K562 (cell line): ENCODE measurements at regions not wholly inside any gene's neighbourhood (a gene's known extent, or its start where the extent isn't known, plus 50 kb on each side); places are given as distances from the start of the nearest gene placed in this dataset.

Experiments
- ADNP ChIP-seq: fragments of 200-800 bp; sonication (Bioruptor generic); IDR thresholded peaks from 2 replicates; pipeline ENCODE4 v1.6.1; 2016; ENCODE audit warnings: missing genetic modification characterization, missing compliant biosample characterization
- ARID1B ChIP-seq: fragments of 450-650 bp; IDR thresholded peaks from 2 replicates; pipeline ENCODE4 v1.6.1; 2016; ENCODE audit warnings: antibody characterized with exemption, mild to moderate bottlenecking, inconsistent platforms
- BRD4 ChIP-seq: fragments of 200-600 bp; sonication (generic); IDR thresholded peaks from 2 replicates; pipeline ENCODE4 v1.6.1; 2017; ENCODE audit warnings: inconsistent platforms
- CSDE1 ChIP-seq, 2 experiments: fragments of 450-650 bp; IDR thresholded peaks; 2 replicates each; pipeline ENCODE4 v1.6.1; 2016; ENCODE audit warnings: mild to moderate bottlenecking in 1 of 2
- FOXA1 ChIP-seq: fragments of 450-650 bp; IDR thresholded peaks from 2 replicates; pipeline ENCODE4 v1.6.1; 2016; ENCODE audit warnings: mild to moderate bottlenecking, borderline replicate concordance
- GABPB2 ChIP-seq: fragments of 250-450 bp; sonication (Bioruptor Pico); conservative IDR thresholded peaks from 2 replicates; pipeline ENCODE4 v1.5.1; 2021; ENCODE audit warnings: mild to moderate bottlenecking
- HEY1 ChIP-seq: fragments of 250-450 bp; sonication (Bioruptor Pico); IDR thresholded peaks from 2 replicates; pipeline ENCODE4 v1.5.0; 2020; ENCODE audit warnings: mild to moderate bottlenecking, moderate library complexity, borderline replicate concordance
- MAFK ChIP-seq: IDR thresholded peaks from 2 replicates; pipeline ENCODE4 v1.6.1; 2011; ENCODE audit warnings: low read length, improper control_type of control experiment
- MXI1 ChIP-seq: IDR thresholded peaks from 2 replicates; pipeline ENCODE4 v1.6.1; 2011; ENCODE audit warnings: low read depth, mild to moderate bottlenecking, improper control_type of control experiment, low read length
- RBM22 ChIP-seq: fragments of 200-400 bp; formaldehyde crosslinking; IDR thresholded peaks from 2 replicates; pipeline ENCODE4 v1.6.1; 2018; ENCODE audit warnings: low read length, low read depth; ENCODE audit not compliant: poor library complexity, severe bottlenecking
- SRF ChIP-seq, 2 experiments: fragments of 250-450, 450-650 bp in 1 of 2; sonication (Bioruptor Pico) in 1 of 2; sonication (generic) in 1 of 2; formaldehyde crosslinking; IDR thresholded peaks; 2 replicates each; pipeline versions ENCODE4 v1.5.0 to v1.5.1; 2020 to 2022; ENCODE audit warnings: mild to moderate bottlenecking in 1 of 2, missing genetic modification reagents in 1 of 2
- TEAD4 ChIP-seq, 2 experiments: sonication (generic) in 1 of 2; formaldehyde crosslinking in 1 of 2; IDR thresholded peaks; 2 replicates each; pipeline versions ENCODE4 v1.6.1 to v1.8.0; 2012 to 2022; ENCODE audit warnings: borderline replicate concordance in 1 of 2, inconsistent platforms in 1 of 2, low read length in 1 of 2, mild to moderate bottlenecking in 1 of 2, missing genetic modification reagents in 1 of 2
- THRAP3 ChIP-seq: fragments of 450-650 bp; IDR thresholded peaks from 2 replicates; pipeline ENCODE4 v1.6.1; 2016; ENCODE audit warnings: mild to moderate bottlenecking, inconsistent platforms, borderline replicate concordance
- ZNF316 ChIP-seq: fragments of 450-650 bp; IDR thresholded peaks from 2 replicates; pipeline ENCODE4 v1.6.1; 2016
- TF ChIP-seq, protein P1 (sequence below): fragments of 250-450 bp; sonication (Bioruptor Pico); IDR thresholded peaks from 2 replicates; pipeline ENCODE4 v1.8.0; 2022; ENCODE audit warnings: inconsistent platforms, mild to moderate bottlenecking, moderate library complexity, borderline replicate concordance
- TF ChIP-seq, protein P2 (sequence below): fragments of 250-450 bp; sonication (Bioruptor Pico); IDR thresholded peaks from 2 replicates; pipeline ENCODE4 v1.5.0; 2021

DNA sequence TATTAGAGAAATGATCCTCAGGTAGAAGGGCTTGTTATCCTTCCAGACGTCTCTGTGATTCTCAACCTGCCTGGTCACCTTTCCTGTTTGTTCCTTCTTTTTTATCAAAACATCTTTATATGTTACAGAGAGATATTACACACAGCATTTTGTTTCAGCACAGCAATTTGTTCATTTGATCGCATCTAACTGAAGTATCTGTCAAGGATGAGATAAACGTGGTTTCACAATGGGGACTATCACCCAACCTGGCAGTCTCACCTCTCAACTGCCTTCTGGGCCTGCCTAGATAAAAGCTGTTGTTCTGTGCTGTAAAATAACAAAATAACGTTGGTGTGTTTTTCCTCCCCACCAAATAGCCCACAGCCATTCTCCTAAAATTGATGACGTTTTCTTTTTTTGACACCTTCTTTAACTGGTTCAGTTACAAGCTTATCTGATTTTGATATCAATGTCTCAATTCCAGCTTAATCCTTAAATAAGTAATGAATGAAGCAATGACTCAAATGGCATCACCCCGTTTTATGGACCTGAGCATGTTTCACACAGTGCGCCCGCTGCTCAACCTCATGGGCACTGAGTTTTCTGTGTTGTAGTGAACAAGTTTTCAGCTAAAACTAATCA is 367.9 kb upstream of the RUNX1 start (continued):
- TF ChIP-seq, protein P1, sequence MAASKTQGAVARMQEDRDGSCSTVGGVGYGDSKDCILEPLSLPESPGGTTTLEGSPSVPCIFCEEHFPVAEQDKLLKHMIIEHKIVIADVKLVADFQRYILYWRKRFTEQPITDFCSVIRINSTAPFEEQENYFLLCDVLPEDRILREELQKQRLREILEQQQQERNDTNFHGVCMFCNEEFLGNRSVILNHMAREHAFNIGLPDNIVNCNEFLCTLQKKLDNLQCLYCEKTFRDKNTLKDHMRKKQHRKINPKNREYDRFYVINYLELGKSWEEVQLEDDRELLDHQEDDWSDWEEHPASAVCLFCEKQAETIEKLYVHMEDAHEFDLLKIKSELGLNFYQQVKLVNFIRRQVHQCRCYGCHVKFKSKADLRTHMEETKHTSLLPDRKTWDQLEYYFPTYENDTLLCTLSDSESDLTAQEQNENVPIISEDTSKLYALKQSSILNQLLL (CRISPR knock-in tag), result no peak
- peak; percentile 44; the same call in 1 of the 2 replicates for TF ChIP-seq ARID1B
- no peak for TF ChIP-seq GABPB2 (CRISPR knock-in tag)
- peak; percentile 56; the same call in 1 of the 2 replicates for TF ChIP-seq TEAD4 (IDR thresholded peaks at IDR 0.05; ENCODE audit: low read length)
- no peak for TF ChIP-seq TEAD4 (CRISPR knock-in tag; IDR thresholded peaks at IDR 0.05; ENCODE audit: borderline replicate concordance)
- no peak for TF ChIP-seq HEY1 (CRISPR knock-in tag)
- no peak for TF ChIP-seq FOXA1
- TF ChIP-seq CSDE1 (IDR thresholded peaks at IDR 0.05), result no peak
- no peak for TF ChIP-seq MXI1
- TF ChIP-seq, protein P2, sequence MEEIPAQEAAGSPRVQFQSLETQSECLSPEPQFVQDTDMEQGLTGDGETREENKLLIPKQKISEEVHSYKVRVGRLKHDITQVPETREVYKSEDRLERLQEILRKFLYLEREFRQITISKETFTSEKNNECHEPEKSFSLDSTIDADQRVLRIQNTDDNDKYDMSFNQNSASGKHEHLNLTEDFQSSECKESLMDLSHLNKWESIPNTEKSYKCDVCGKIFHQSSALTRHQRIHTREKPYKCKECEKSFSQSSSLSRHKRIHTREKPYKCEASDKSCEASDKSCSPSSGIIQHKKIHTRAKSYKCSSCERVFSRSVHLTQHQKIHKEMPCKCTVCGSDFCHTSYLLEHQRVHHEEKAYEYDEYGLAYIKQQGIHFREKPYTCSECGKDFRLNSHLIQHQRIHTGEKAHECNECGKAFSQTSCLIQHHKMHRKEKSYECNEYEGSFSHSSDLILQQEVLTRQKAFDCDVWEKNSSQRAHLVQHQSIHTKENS (CRISPR knock-in tag), result no peak
- TF ChIP-seq THRAP3, result no peak
- TF ChIP-seq SRF (CRISPR knock-in tag; IDR thresholded peaks at IDR 0.05), result no peak
- no peak for TF ChIP-seq RBM22
- TF ChIP-seq ZNF316, result peak; percentile 90
- no peak for TF ChIP-seq ADNP (tag)
- peak; percentile 68 for TF ChIP-seq MAFK
- TF ChIP-seq BRD4, result no peak
